ENCODE measurements at regions not wholly inside any gene's neighbourhood (a gene's known extent, or its start where the extent isn't known, plus 50 kb on each side); places are given as distances from the start of the nearest gene placed in this dataset.

- intact Hi-C loops (cut with DNase I) = no loop called here
- TF ChIP-seq, protein P1, sequence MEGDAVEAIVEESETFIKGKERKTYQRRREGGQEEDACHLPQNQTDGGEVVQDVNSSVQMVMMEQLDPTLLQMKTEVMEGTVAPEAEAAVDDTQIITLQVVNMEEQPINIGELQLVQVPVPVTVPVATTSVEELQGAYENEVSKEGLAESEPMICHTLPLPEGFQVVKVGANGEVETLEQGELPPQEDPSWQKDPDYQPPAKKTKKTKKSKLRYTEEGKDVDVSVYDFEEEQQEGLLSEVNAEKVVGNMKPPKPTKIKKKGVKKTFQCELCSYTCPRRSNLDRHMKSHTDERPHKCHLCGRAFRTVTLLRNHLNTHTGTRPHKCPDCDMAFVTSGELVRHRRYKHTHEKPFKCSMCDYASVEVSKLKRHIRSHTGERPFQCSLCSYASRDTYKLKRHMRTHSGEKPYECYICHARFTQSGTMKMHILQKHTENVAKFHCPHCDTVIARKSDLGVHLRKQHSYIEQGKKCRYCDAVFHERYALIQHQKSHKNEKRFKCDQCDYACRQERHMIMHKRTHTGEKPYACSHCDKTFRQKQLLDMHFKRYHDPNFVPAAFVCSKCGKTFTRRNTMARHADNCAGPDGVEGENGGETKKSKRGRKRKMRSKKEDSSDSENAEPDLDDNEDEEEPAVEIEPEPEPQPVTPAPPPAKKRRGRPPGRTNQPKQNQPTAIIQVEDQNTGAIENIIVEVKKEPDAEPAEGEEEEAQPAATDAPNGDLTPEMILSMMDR (IDR thresholded peaks at IDR 0.05) = no peak
- Histone ChIP-seq H3K4me3 (no peak overlapping the region), H3K9me3 (peaks cover 0 to 13% (median 0%) of the 10 kb centered on the region in 12 donors), H3K27me3 (no peaks in the 10 kb centered on the region), H3K36me3 (no peaks in the 10 kb centered on the region), H3K4me1 (no peaks in the 10 kb centered on the region), H3K27ac (no peak overlapping the region)
- ATAC-seq (no peak), DNase-seq (no peak)
- 89 to 94% (median 93%) methylated on average over 1 of the region's 1 CpG for WGBS, 4 donors
Measured at GRCh38 chr17:33442320-33442719, 149.2 kb upstream of the ASIC2 start.

- Histone ChIP-seq H3K36me3 (no peaks in the 10 kb centered on the region), H3K4me3 (no peak overlapping the region), H3K27me3 (no peaks in the 10 kb centered on the region), H3K27ac (no peak overlapping the region), H3K4me1 (no peaks in the 10 kb centered on the region), H3K9me3 (peaks cover 0 to 19% (median 0%) of the 10 kb centered on the region in 12 donors)
- intact Hi-C loops (cut with DNase I) = no loop called here
- TF ChIP-seq, protein P1 (IDR thresholded peaks at IDR 0.05) = no peak
- TF ChIP-seq POLR2A (IDR thresholded peaks at IDR 0.05) = no peak
- WGBS, 4 donors = 69 to 84% (median 76%) methylated on average over 3 of the region's 3 CpGs
- no peak for ATAC-seq
- no peak for DNase-seq
Measured at GRCh38 chr17:33444731-33445130, 151.6 kb upstream of the ASIC2 start.

DNA sequence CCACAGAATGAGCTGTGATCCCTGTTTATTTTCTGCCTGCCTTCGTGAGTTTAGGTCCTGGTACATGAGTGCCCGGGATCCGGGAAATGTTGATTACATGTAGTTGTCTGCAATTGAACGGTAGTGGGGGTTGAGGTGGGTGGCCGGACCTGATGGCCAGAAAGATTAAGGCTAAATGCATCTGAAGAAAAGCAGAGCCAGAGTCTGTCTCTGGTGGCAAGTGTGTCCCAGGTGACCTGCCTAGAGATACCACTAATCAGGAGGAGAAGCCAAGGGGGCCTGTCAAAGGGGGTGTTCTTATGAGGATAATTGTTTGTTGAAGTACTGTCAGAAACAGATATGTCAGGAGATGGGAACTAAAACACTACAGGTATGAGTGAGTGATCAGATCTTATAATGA is 154.0 kb upstream of the ASIC2 start:
- WGBS, 4 donors = 55 to 70% (median 60%) methylated on average over 5 of the region's 5 CpGs
- intact Hi-C loops (cut with DNase I) = no loop called here
- TF ChIP-seq, protein P1 (IDR thresholded peaks at IDR 0.05) = no peak
- TF ChIP-seq POLR2A (IDR thresholded peaks at IDR 0.05) = no peak
- H3K27ac ChIP-seq = no peak overlapping the region
- no peak for DNase-seq
- H3K36me3 ChIP-seq = no peaks in the 10 kb centered on the region
- H3K27me3 ChIP-seq = peaks cover 0 to under 1% (median 0%) of the 10 kb centered on the region in 9 donors
- ATAC-seq = no peak
- H3K4me3 ChIP-seq = no peak overlapping the region
- peaks cover 0 to 16% (median 0%) of the 10 kb centered on the region in 12 donors for H3K9me3 ChIP-seq
- H3K4me1 ChIP-seq = no peaks in the 10 kb centered on the region

DNA sequence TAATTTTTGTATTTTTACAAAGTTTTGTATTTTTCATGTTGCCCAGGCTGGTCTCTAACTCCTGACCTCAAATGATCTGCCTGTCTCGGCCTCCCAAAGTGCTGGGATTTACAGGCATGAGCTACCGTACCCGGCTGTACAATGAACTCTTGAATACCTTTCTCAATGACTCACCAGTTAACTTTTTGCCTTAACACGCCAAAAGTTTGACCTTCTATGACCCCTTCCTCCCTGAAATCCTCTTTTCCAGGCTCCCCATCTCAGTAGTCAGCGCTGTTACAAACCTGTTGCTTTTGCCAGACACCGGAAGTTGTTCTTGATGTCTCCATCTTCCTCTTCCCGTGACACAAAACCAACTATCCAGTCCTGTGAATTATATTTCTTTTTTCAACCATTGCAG is 158.1 kb upstream of the ASIC2 start:
- intact Hi-C loops (cut with DNase I) = no loop called here
- ATAC-seq = no peak
- WGBS, 4 donors = 60 to 71% (median 66%) methylated on average over 7 of the region's 7 CpGs
- TF ChIP-seq POLR2A (IDR thresholded peaks at IDR 0.05) = no peak
- TF ChIP-seq, protein P1 (IDR thresholded peaks at IDR 0.05) = no peak
- Histone ChIP-seq H3K27me3 (peaks cover 0 to 7% (median 0%) of the 10 kb centered on the region in 9 donors), H3K27ac (no peak overlapping the region), H3K4me3 (no peak overlapping the region), H3K4me1 (no peaks in the 10 kb centered on the region), H3K9me3 (peaks cover 0 to 8% (median 0%) of the 10 kb centered on the region in 12 donors), H3K36me3 (no peaks in the 10 kb centered on the region)
- DNase-seq = no peak

All from heart left ventricle (tissue), 16 donors.